Bronchial epithelial cell (primary cell): ENCODE measurements at regions not wholly inside any gene's neighbourhood (a gene's known extent, or its start where the extent isn't known, plus 50 kb on each side); places are given as distances from the start of the nearest gene placed in this dataset.
A peak's percentile ranks its signal among the peaks of the same experiment; 100 is the strongest.

ENCODE experiments used
- DNase-seq: peaks from one replicate; pipeline ENCODE4 v3.0.0-alpha.2; 2010; ENCODE audit warnings: low read depth
- FAIRE-seq: peaks from 2 replicates; lab custom pipeline; 2011; peaks lifted over from hg19 to GRCh38; lab: Jason Lieb, UNC
- H3K27me3 ChIP-seq: 2 replicates; pipeline ENCODE4 v1.5.1; 2011; ENCODE audit warnings: low read length; ENCODE audit not compliant: control insufficient read depth, insufficient read depth
- H3K36me3 ChIP-seq: 2 replicates; pipeline ENCODE4 v1.5.1; 2011; ENCODE audit warnings: low read length; ENCODE audit not compliant: control insufficient read depth, insufficient read depth
- H3K4me3 ChIP-seq: 2 replicates; pipeline ENCODE4 v1.5.1; 2011; ENCODE audit warnings: mild to moderate bottlenecking, low read depth, low read length, control low read depth
- TF ChIP-seq, protein P1 (sequence below): IDR thresholded peaks from 2 replicates; pipeline ENCODE4 v1.5.1; 2011; ENCODE audit warnings: mild to moderate bottlenecking, moderate library complexity, low read length, control low read depth, inconsistent platforms; ENCODE audit not compliant: insufficient read depth, severe bottlenecking

DNA sequence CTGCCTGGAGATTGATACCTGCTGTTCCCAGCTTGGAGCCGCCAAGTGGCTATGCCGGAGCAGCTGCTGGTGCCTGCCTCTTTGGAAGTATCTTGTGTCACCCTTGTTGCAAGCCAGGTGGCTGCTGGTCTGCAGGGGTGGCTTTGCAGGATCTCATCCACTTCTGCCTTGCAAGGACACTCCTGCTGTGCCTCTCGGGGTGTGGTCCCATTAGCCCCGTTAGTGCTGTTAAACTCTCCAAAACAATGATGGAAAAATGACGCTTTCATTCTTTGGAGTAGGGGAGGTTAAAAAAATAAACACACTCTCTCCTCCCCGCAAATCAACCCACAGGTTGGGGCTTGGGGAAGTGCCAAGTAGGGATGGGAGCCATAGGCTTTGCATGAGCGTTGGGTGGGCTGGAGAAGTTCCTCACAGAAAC lies 352.8 kb downstream of the RNF144A start:
- Histone ChIP-seq H3K27me3 (no peaks in the 10 kb centered on the region), H3K36me3 (no peaks in the 10 kb centered on the region), H3K4me3 (no peak overlapping the region)
- no peak for DNase-seq
- TF ChIP-seq, protein P1, sequence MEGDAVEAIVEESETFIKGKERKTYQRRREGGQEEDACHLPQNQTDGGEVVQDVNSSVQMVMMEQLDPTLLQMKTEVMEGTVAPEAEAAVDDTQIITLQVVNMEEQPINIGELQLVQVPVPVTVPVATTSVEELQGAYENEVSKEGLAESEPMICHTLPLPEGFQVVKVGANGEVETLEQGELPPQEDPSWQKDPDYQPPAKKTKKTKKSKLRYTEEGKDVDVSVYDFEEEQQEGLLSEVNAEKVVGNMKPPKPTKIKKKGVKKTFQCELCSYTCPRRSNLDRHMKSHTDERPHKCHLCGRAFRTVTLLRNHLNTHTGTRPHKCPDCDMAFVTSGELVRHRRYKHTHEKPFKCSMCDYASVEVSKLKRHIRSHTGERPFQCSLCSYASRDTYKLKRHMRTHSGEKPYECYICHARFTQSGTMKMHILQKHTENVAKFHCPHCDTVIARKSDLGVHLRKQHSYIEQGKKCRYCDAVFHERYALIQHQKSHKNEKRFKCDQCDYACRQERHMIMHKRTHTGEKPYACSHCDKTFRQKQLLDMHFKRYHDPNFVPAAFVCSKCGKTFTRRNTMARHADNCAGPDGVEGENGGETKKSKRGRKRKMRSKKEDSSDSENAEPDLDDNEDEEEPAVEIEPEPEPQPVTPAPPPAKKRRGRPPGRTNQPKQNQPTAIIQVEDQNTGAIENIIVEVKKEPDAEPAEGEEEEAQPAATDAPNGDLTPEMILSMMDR: no peak
- FAIRE-seq: no peak

DNA sequence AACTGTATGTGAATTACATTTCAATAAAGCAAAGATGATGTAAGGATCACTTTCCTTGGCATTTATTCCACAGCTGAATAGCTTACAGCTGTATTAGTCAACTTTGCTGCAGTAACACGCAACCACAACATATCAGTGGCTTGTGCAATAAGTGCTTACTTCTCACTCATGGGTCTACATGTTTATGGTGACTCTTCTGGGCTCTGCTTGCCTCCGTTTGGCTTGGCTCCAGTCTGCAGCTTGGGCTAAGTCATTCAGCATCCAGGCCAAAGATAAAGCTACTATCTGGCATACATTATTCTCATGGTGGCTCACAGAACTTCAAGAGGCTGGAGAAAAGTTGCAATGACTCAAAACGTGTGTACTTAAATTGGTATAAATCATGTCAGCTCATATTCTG lies 355.0 kb downstream of the RNF144A start:
- TF ChIP-seq, protein P1: no peak
- no peak overlapping the region for H3K4me3 ChIP-seq
- DNase-seq: peak; percentile 90
- peak; percentile 98 for FAIRE-seq
- H3K27me3 ChIP-seq: no peaks in the 10 kb centered on the region
- H3K36me3 ChIP-seq: no peaks in the 10 kb centered on the region

DNA sequence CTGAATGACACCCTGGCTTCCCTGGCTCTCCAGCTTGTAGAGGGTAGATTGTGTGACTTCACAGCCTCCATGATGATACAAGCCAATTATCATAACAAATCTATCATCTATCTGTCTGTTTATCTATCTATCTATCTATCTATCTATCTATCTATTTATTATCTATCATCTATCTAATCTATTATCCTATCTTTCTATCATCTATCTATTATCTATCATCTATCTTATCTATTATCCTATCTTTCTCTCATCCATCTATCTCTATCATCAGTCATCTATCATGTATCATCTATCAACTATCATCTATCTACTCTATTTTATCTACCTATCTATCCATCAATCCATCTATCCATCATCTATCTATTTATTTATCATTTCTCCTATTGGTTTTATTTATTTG lies 361.8 kb downstream of the RNF144A start:
- no peak for DNase-seq
- TF ChIP-seq, protein P1: no peak
- no peak for FAIRE-seq
- Histone ChIP-seq H3K27me3 (no peaks in the 10 kb centered on the region), H3K4me3 (no peak overlapping the region), H3K36me3 (no peaks in the 10 kb centered on the region)

DNA sequence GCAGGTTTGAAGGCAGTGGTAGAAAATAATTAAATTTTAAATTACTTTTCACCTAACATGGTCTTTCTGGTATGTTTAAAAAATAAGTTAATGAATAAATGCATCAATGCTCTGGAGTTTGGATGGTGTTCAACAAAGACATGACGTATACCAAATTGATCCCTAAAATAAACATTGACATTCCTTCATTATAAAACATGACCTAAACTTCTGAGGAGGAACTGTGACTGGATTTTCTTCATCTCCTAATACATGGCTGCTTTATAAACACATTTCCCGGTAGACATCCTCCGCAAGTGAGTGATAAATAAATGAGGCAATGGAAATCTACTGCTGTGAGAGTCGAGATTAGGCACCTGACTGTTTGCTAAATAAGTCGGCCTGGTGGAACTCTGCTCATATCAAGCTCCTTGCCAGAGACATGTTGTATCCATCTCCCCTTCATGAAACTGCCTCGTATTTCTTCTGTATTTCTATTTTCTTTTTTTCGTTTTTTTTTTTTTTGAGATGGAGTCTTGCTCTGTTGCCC lies 362.3 kb downstream of the RNF144A start:
- no peak overlapping the region for H3K4me3 ChIP-seq
- TF ChIP-seq, protein P1: no peak
- DNase-seq (no peak), FAIRE-seq (no peak)
- no peaks in the 10 kb centered on the region for H3K27me3 ChIP-seq
- no peaks in the 10 kb centered on the region for H3K36me3 ChIP-seq

DNA sequence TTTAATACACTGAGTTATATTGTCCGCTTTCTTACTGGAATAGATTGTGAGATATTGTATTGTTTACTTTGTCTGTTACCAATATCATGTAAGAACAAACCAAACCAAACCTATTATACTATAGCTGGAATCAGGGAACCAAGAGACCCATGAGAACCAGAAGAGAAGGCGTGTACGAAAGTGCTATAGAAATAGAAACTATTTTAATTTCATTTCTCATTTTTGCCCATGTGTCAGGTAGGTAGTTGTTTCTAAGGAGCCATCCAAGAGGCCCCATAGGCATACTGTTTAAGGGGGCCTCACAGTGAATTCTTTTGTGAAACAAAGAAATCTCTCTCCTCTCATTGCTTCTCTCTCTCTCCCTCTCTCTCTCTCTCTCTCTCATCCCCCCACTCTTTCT lies 363.6 kb downstream of the RNF144A start:
- H3K4me3 ChIP-seq: no peak overlapping the region
- DNase-seq: no peak
- TF ChIP-seq, protein P1: no peak
- no peak for FAIRE-seq
- H3K36me3 ChIP-seq: no peaks in the 10 kb centered on the region
- no peaks in the 10 kb centered on the region for H3K27me3 ChIP-seq
